ENCODE measurements at regions not wholly inside any gene's neighbourhood (a gene's known extent, or its start where the extent isn't known, plus 50 kb on each side); places are given as distances from the start of the nearest gene placed in this dataset.

GRCh38 chr5:110855961-110856360 lies 117.2 kb downstream of the SLC25A46 start:
- ChIA-PET POLR2A (no interaction called here), CTCF (no interaction called here)
- DNase-seq (no peak), ATAC-seq (ENCODE audit: poor library complexity) (no peak)
- Histone ChIP-seq H3K4me1 (ENCODE audit: insufficient read depth, low read length) (no peaks in the 10 kb centered on the region), H3K9me3 (ENCODE audit: control insufficient read depth in 1 of 2, insufficient read depth in 1 of 2, low read length in 2 of 2) (no peaks in the 10 kb centered on the region), H3K27ac (ENCODE audit: low read depth in 1 of 2, low read length in 2 of 2) (no peak overlapping the region), H3K27me3 (ENCODE audit: control insufficient read depth in 1 of 2, insufficient read depth in 2 of 2, low read length in 2 of 2) (no peaks in the 10 kb centered on the region), H3K36me3 (ENCODE audit: insufficient read depth, low read length) (no peaks in the 10 kb centered on the region), H3K4me3 (ENCODE audit: low read length) (no peak overlapping the region)
- Mint-ChIP-seq H3K4me1 (ENCODE audit: low read depth) (no peaks in the 10 kb centered on the region), H3K36me3 (ENCODE audit: low read depth) (no peaks in the 10 kb centered on the region), H3K27me3 (peaks cover 12% of the 10 kb centered on the region), H3K4me3 (no peak overlapping the region), H3K27ac (no peak overlapping the region), H3K9me3 (no peaks in the 10 kb centered on the region)
- intact Hi-C loops (cut with DNase I, micrococcal nuclease) = no loop called here
- TF ChIP-seq CTCF (IDR thresholded peaks at IDR 0.05) = no peak

- H3K27ac Mint-ChIP-seq = no peak overlapping the region
- Histone ChIP-seq H3K4me1 (ENCODE audit: insufficient read depth, low read length) (no peaks in the 10 kb centered on the region), H3K27me3 (ENCODE audit: control insufficient read depth in 1 of 2, insufficient read depth in 2 of 2, low read length in 2 of 2) (no peaks in the 10 kb centered on the region), H3K4me3 (ENCODE audit: low read length) (no peak overlapping the region), H3K36me3 (ENCODE audit: insufficient read depth, low read length) (no peaks in the 10 kb centered on the region), H3K9me3 (ENCODE audit: control insufficient read depth in 1 of 2, insufficient read depth in 1 of 2, low read length in 2 of 2) (no peaks in the 10 kb centered on the region), H3K27ac (ENCODE audit: low read depth in 1 of 2, low read length in 2 of 2) (no peak overlapping the region)
- CTCF ChIA-PET = no interaction called here
- intact Hi-C loops (cut with DNase I, micrococcal nuclease) = no loop called here
- H3K27me3 Mint-ChIP-seq = peaks cover 14% of the 10 kb centered on the region
- TF ChIP-seq CTCF (IDR thresholded peaks at IDR 0.05) = no peak
- ATAC-seq (ENCODE audit: poor library complexity) (no peak), DNase-seq (no peak)
- no peak overlapping the region for H3K4me3 Mint-ChIP-seq
- H3K36me3 Mint-ChIP-seq (ENCODE audit: low read depth) = no peaks in the 10 kb centered on the region
- POLR2A ChIA-PET = no interaction called here
- no peaks in the 10 kb centered on the region for H3K4me1 Mint-ChIP-seq (ENCODE audit: low read depth)
- H3K9me3 Mint-ChIP-seq = no peaks in the 10 kb centered on the region
These were observed 126.7 kb downstream of the SLC25A46 start for GRCh38 chr5:110865400-110866094.

GRCh38 chr5:110869927-110870326 lies 131.1 kb downstream of the SLC25A46 start:
- Mint-ChIP-seq H3K27me3 (peaks cover 5% of the 10 kb centered on the region), H3K36me3 (ENCODE audit: low read depth) (no peaks in the 10 kb centered on the region), H3K27ac (no peak overlapping the region), H3K4me1 (ENCODE audit: low read depth) (no peaks in the 10 kb centered on the region), H3K4me3 (no peak overlapping the region), H3K9me3 (no peaks in the 10 kb centered on the region)
- no peak for ATAC-seq (ENCODE audit: poor library complexity)
- no peak for TF ChIP-seq CTCF (IDR thresholded peaks at IDR 0.05)
- CTCF ChIA-PET = no interaction called here
- intact Hi-C loops (cut with DNase I, micrococcal nuclease) = no loop called here
- DNase-seq = no peak
- no peaks in the 10 kb centered on the region for H3K36me3 ChIP-seq (ENCODE audit: insufficient read depth, low read length)
- POLR2A ChIA-PET = no interaction called here
- H3K27ac ChIP-seq (ENCODE audit: low read depth in 1 of 2, low read length in 2 of 2) = no peak overlapping the region
- H3K4me1 ChIP-seq (ENCODE audit: insufficient read depth, low read length) = no peaks in the 10 kb centered on the region
- no peaks in the 10 kb centered on the region for H3K27me3 ChIP-seq (ENCODE audit: control insufficient read depth in 1 of 2, insufficient read depth in 2 of 2, low read length in 2 of 2)
- H3K9me3 ChIP-seq (ENCODE audit: control insufficient read depth in 1 of 2, insufficient read depth in 1 of 2, low read length in 2 of 2) = peaks cover 0 to 12% of the 10 kb centered on the region in 2 experiments
- H3K4me3 ChIP-seq (ENCODE audit: low read length) = no peak overlapping the region

Measured in CD4-positive, alpha-beta T cell (primary cell).